NT2/D1 (cell line): ENCODE measurements at regions not wholly inside any gene's neighbourhood (a gene's known extent, or its start where the extent isn't known, plus 50 kb on each side); places are given as distances from the start of the nearest gene placed in this dataset.

Experiments used
- DNase-seq: peaks from one replicate; pipeline ENCODE4 v3.0.0-alpha.2; 2011; ENCODE audit warnings: low read depth, low spot score
- H3K27me3 ChIP-seq: 2 replicates; pipeline ENCODE4 v1.6.0; 2011; ENCODE audit warnings: mild to moderate bottlenecking; ENCODE audit not compliant: insufficient read length, insufficient read depth
- H3K36me3 ChIP-seq: 2 replicates; pipeline ENCODE4 v1.6.1; 2011; ENCODE audit warnings: mild to moderate bottlenecking, low read length, mixed read lengths; ENCODE audit not compliant: insufficient read depth, insufficient read length
- H3K4me1 ChIP-seq: 2 replicates; pipeline ENCODE4 v1.5.1; 2011; ENCODE audit not compliant: insufficient read depth, insufficient read length
- H3K4me3 ChIP-seq: 2 replicates; pipeline ENCODE4 v1.5.1; 2011; ENCODE audit warnings: low read depth; ENCODE audit not compliant: insufficient read length
- H3K9ac ChIP-seq: 2 replicates; pipeline ENCODE4 v1.6.0; 2011; ENCODE audit warnings: low read depth; ENCODE audit not compliant: insufficient read length
- H3K9me3 ChIP-seq: 2 replicates; pipeline ENCODE4 v1.5.1; 2011; ENCODE audit warnings: mild to moderate bottlenecking, low read length; ENCODE audit not compliant: insufficient read depth
- SUZ12 ChIP-seq: IDR thresholded peaks from 2 replicates; pipeline ENCODE4 v1.6.1; 2011; ENCODE audit not compliant: insufficient read length, insufficient read depth; ENCODE audit errors: extremely low read depth
- YY1 ChIP-seq: IDR thresholded peaks from 2 replicates; pipeline ENCODE4 v1.6.1; 2011; ENCODE audit not compliant: insufficient read length, insufficient read depth
- ZNF274 ChIP-seq: IDR thresholded peaks from 2 replicates; pipeline ENCODE4 v1.6.1; 2011; ENCODE audit warnings: mild to moderate bottlenecking, low read depth, low read length

GRCh38 chr9:86563936-86564335, 209.7 kb upstream of the TUT7 start:
- Histone ChIP-seq H3K4me3 (no peak overlapping the region), H3K27me3 (no peaks in the 10 kb centered on the region), H3K4me1 (no peaks in the 10 kb centered on the region), H3K9ac (no peak overlapping the region), H3K36me3 (no peaks in the 10 kb centered on the region), H3K9me3 (peaks cover under 1% of the 10 kb centered on the region; the same call in 1 of the 2 replicates)
- DNase-seq = no peak
- no peak for TF ChIP-seq SUZ12
- no peak for TF ChIP-seq YY1
- TF ChIP-seq ZNF274 = no peak

DNA sequence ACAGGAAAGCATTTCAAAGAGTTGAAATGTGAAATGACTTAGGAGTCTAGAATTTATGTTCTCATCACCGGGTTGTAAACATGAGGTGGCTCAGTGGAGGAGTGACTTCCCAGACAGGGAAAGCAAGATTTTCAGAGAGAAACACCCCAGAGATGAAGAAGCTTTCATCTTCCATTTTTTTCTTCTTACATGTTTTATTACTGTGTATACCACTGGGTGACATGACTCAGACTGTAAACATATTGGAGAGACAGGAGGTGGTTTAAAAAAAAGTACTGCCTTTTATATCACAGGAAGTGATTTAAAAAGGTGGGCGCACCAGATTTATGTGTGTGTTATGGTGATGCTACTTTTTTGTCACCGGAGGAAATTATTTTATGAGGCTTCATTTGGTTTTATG, 209.1 kb upstream of the TUT7 start:
- Histone ChIP-seq H3K4me3 (no peak overlapping the region), H3K36me3 (no peaks in the 10 kb centered on the region), H3K9me3 (no peaks in the 10 kb centered on the region), H3K27me3 (no peaks in the 10 kb centered on the region), H3K9ac (no peak overlapping the region), H3K4me1 (no peaks in the 10 kb centered on the region)
- DNase-seq = no peak
- TF ChIP-seq ZNF274 = no peak
- no peak for TF ChIP-seq YY1
- no peak for TF ChIP-seq SUZ12

GRCh38 chr9:86562691-86563090, 208.5 kb upstream of the TUT7 start:
- H3K4me3 ChIP-seq = no peak overlapping the region
- no peaks in the 10 kb centered on the region for H3K36me3 ChIP-seq
- no peaks in the 10 kb centered on the region for H3K4me1 ChIP-seq
- H3K9ac ChIP-seq = no peak overlapping the region
- H3K27me3 ChIP-seq = no peaks in the 10 kb centered on the region
- TF ChIP-seq SUZ12 (no peak), YY1 (no peak), ZNF274 (no peak)
- no peak for DNase-seq
- H3K9me3 ChIP-seq = no peaks in the 10 kb centered on the region

DNA sequence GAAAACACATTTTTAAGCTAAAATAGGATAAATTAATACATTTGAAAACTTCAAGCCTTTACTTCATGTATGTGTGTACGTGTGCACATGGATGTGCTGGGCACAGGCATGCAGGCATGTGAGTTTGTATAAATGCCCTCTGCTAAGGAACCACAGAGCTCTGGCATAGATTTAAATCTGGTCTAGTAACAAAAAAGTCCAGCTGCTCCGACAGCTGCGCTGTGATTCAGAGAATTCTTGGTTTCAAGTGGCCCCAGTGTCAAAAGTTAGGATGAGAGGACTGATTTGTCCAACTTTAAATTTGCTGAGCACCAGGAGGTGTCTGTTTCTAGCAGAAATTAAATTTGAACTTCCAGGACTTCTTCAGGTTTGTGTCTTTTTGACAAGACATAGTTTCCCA, 203.7 kb upstream of the TUT7 start:
- Histone ChIP-seq H3K36me3 (no peaks in the 10 kb centered on the region), H3K4me1 (no peaks in the 10 kb centered on the region), H3K9ac (no peak overlapping the region), H3K4me3 (no peak overlapping the region), H3K27me3 (no peaks in the 10 kb centered on the region), H3K9me3 (no peaks in the 10 kb centered on the region)
- TF ChIP-seq SUZ12 (no peak), ZNF274 (no peak), YY1 (no peak)
- DNase-seq = no peak

DNA sequence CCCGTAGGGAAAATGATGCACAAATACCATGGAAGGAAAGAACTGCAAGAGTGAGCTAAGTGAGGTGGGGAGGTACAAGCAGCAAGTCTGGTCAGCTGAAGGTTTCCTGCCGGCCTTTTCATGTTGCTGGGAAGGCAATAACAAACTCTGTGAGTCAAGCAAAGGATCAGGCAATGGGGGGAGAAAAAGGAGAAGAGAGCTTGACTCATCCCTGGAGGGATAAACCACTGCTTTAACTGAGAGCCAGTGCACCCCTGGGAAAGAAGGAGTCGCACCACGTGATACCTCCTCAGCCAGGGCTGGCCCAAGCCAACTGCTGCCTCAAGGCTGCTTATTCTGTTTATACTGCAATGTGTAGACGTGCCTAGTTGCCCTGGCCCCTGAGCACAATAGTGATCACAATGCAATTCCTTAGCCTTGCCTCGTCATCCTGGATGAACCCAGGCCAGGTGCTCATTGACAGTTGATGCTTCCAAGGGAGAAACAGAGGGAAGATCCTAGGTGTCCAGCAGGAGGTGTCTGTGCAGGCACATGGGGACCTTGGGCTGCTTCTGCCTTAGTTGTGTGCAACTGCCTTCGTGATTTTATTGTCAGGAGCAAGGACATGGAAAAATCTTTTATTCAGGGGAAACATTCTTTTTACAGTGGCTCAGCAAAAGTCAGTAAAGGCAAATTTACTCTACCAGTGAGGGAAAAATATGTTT, 203.0 kb upstream of the TUT7 start:
- no peak overlapping the region for H3K4me3 ChIP-seq
- no peak for DNase-seq
- no peaks in the 10 kb centered on the region for H3K4me1 ChIP-seq
- H3K9ac ChIP-seq = no peak overlapping the region
- no peaks in the 10 kb centered on the region for H3K27me3 ChIP-seq
- no peaks in the 10 kb centered on the region for H3K36me3 ChIP-seq
- H3K9me3 ChIP-seq = no peaks in the 10 kb centered on the region
- TF ChIP-seq ZNF274 = no peak
- TF ChIP-seq YY1 = no peak
- TF ChIP-seq SUZ12 = no peak

- no peaks in the 10 kb centered on the region for H3K27me3 ChIP-seq
- no peaks in the 10 kb centered on the region for H3K9me3 ChIP-seq
- DNase-seq = no peak
- H3K4me1 ChIP-seq = no peaks in the 10 kb centered on the region
- H3K9ac ChIP-seq = no peak overlapping the region
- H3K36me3 ChIP-seq = no peaks in the 10 kb centered on the region
- no peak overlapping the region for H3K4me3 ChIP-seq
- TF ChIP-seq SUZ12 (no peak), ZNF274 (no peak), YY1 (no peak)
Observed at GRCh38 chr9:86555661-86556060, 201.5 kb upstream of the TUT7 start.

DNA sequence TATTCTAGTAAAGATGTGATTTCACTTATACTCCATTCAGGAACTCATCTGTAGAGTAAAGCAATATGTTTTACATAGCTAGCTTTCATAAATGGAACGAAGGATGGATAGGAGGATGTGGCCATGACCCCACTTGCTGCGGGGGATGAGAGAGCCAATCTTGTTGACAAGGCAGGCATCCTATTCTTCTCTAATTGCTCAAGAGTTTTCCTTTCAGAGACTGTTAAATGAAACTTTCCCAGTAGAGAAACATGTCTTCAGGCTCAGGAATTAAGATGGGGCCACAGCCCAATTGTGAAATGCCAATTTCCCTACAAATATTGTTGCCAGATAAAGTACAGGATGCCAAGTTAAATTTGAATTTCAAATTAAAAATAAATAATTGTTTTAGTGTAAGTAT, 196.2 kb upstream of the TUT7 start:
- no peaks in the 10 kb centered on the region for H3K27me3 ChIP-seq
- H3K9ac ChIP-seq = no peak overlapping the region
- H3K36me3 ChIP-seq = no peaks in the 10 kb centered on the region
- H3K4me3 ChIP-seq = no peak overlapping the region
- H3K9me3 ChIP-seq = no peaks in the 10 kb centered on the region
- TF ChIP-seq ZNF274 = no peak
- no peak for TF ChIP-seq SUZ12
- no peak for TF ChIP-seq YY1
- DNase-seq = no peak
- no peaks in the 10 kb centered on the region for H3K4me1 ChIP-seq

DNA sequence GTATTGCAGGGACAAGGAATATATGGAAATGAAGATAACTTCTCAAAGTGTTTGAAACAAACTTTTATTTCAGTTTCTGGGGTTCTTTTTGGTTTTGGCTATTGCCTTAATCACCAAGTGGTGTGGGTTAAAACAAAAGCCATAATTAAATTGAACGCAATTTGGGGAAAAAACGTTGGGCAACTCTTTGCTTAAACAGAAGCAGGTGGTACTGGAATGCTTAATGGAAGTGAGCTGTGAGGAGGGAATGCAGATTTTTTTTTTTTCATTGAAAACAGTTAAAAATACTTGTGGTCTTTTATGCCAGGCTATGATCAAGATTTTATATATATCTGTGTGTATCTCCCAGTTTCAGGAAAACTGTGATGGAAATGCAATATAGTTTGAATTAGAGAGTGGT, 195.7 kb upstream of the TUT7 start:
- H3K27me3 ChIP-seq = no peaks in the 10 kb centered on the region

More for the DNA sequence above, 195.7 kb upstream of the TUT7 start:
- H3K9ac ChIP-seq = no peak overlapping the region
- DNase-seq = no peak
- no peaks in the 10 kb centered on the region for H3K36me3 ChIP-seq
- no peaks in the 10 kb centered on the region for H3K9me3 ChIP-seq
- TF ChIP-seq ZNF274 = no peak
- H3K4me3 ChIP-seq = no peak overlapping the region
- no peaks in the 10 kb centered on the region for H3K4me1 ChIP-seq
